ENCODE measurements at regions not wholly inside any gene's neighbourhood (a gene's known extent, or its start where the extent isn't known, plus 50 kb on each side); places are given as distances from the start of the nearest gene placed in this dataset.

DNA sequence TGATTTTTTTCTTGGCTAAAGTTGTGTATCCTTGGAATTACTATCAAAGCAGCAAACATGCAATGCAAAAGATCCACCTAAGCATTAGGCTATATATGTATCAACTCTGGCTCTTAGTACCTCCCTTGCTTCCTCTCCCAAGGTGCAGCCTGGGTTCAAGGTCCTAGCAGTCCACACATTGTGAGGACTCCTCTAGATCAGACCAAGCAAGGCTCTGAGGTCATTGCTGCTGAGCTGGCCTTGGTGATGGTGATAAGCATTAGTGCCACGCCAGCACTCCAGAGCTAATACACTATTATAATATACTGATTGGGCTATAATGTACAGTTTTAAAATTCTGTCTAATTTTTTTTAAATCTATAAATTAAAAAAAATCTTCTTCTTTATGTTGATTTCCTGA is 196.9 kb upstream of the BTG1 start:
- Histone ChIP-seq H3K36me3 (ENCODE audit: control insufficient read depth in 1 of 2, insufficient read depth in 2 of 2, low read depth in 1 of 2, low read length in 2 of 2) (no peaks in the 10 kb centered on the region), H2AFZ (ENCODE audit: low read depth, low read length) (no peak overlapping the region)

DNA sequence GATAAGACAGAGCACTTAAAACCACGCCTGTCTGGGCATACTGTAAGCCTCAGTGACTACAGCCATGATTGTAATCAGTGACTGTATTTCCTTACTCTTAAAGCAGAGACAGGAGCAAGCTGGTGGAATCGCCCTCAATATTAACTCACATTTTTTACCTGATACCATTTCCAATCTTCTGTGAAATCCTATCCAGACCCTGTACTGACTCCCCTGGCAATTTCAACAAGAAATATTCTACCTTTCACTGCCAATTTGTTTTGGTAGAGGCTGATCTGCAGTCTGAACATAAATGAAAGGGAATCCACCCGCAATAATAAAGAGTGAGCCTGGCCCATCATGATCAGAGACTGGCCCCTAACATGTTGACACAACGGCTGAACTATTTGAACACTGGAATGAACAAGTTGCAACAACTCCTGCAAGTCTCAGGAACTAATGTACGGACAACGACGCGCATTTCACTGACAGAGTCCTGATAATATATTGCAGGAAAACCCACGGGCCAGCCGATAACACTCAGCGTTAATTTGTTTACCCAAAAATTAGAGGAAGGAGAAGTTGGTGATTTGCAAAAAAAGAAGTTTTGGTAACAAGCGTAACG is 195.5 kb upstream of the BTG1 start:
- H2BK12ac ChIP-seq (ENCODE audit: low read length in 2 of 2) = no peak overlapping the region
- WGBS = 74% methylated on average over 11 of the region's 13 CpGs
- peak; percentile 33 for DNase-seq
- no peaks in the 10 kb centered on the region for H3K36me3 ChIP-seq (ENCODE audit: control insufficient read depth in 1 of 2, insufficient read depth in 2 of 2, low read depth in 1 of 2, low read length in 2 of 2)
- H2BK15ac ChIP-seq (ENCODE audit: low read depth, poor library complexity, severe bottlenecking) = no peak overlapping the region
- H3K4me1 ChIP-seq (ENCODE audit: control insufficient read depth, insufficient read depth, low read depth, low read length) = no peaks in the 10 kb centered on the region
- H2AFZ ChIP-seq (ENCODE audit: low read depth, low read length) = no peak overlapping the region
- H3K4ac ChIP-seq (ENCODE audit: low read depth in 1 of 2, low read length in 2 of 2) = no peak overlapping the region
- no peaks in the 10 kb centered on the region for H3K79me1 ChIP-seq (replicated peaks; ENCODE audit: low read length, poor library complexity, severe bottlenecking)
- H3K9me3 ChIP-seq (ENCODE audit: control insufficient read depth, low read length) = no peaks in the 10 kb centered on the region
- H2AK5ac ChIP-seq (ENCODE audit: low read length, severe bottlenecking) = no peak overlapping the region
- H3K27ac ChIP-seq (ENCODE audit: low read length, poor library complexity, severe bottlenecking) = no peak overlapping the region
- no peak overlapping the region for H4K91ac ChIP-seq (ENCODE audit: low read length)
- no peak overlapping the region for H3K4me2 ChIP-seq (ENCODE audit: low read length, poor library complexity, severe bottlenecking)
- peak overlapping the region; percentile 49 for H4K8ac ChIP-seq (ENCODE audit: low read length)
- H3K14ac ChIP-seq (ENCODE audit: low read length in 2 of 2) = no peak overlapping the region
- H3K23ac ChIP-seq (ENCODE audit: low read length in 2 of 2) = no peak overlapping the region
- H3K18ac ChIP-seq (ENCODE audit: low read depth in 1 of 2, low read length in 2 of 2) = peak overlapping the region; percentile 21 to 62
- H2BK5ac ChIP-seq (ENCODE audit: low read depth, low read length, poor library complexity, severe bottlenecking) = no peak overlapping the region
- H3K9ac ChIP-seq (ENCODE audit: low read length) = no peak overlapping the region
- peak overlapping the region; percentile 49 for H2BK120ac ChIP-seq (ENCODE audit: low read depth, low read length)
- no peaks in the 10 kb centered on the region for H3K27me3 ChIP-seq (ENCODE audit: control insufficient read depth in 1 of 2, insufficient read depth in 1 of 2, low read length in 2 of 2)
- no peak overlapping the region for H3K4me3 ChIP-seq (ENCODE audit: insufficient read depth in 1 of 2, low read depth in 1 of 2, low read length in 2 of 2)

More for the DNA sequence above, 196.9 kb upstream of the BTG1 start:
- no peak overlapping the region for H2BK12ac ChIP-seq (ENCODE audit: low read length in 2 of 2)
- peak overlapping the region; percentile 61 for H4K91ac ChIP-seq (ENCODE audit: low read length)
- H2BK5ac ChIP-seq (ENCODE audit: low read depth, low read length, poor library complexity, severe bottlenecking) = no peak overlapping the region
- no peak overlapping the region for H2BK120ac ChIP-seq (ENCODE audit: low read depth, low read length)
- no peak overlapping the region for H4K8ac ChIP-seq (ENCODE audit: low read length)
- no CpG with 5 or more reads among the region's 1 CpG for WGBS
- no peak overlapping the region for H2AK5ac ChIP-seq (ENCODE audit: low read length, severe bottlenecking)
- DNase-seq = no peak
- no peak overlapping the region for H3K23ac ChIP-seq (ENCODE audit: low read length in 2 of 2)
- H3K27ac ChIP-seq (ENCODE audit: low read length, poor library complexity, severe bottlenecking) = no peak overlapping the region
- H3K4me3 ChIP-seq (ENCODE audit: insufficient read depth in 1 of 2, low read depth in 1 of 2, low read length in 2 of 2) = no peak overlapping the region
- no peaks in the 10 kb centered on the region for H3K4me1 ChIP-seq (ENCODE audit: control insufficient read depth, insufficient read depth, low read depth, low read length)
- H3K27me3 ChIP-seq (ENCODE audit: control insufficient read depth in 1 of 2, insufficient read depth in 1 of 2, low read length in 2 of 2) = no peaks in the 10 kb centered on the region
- peak overlapping the region in 1 of 2 experiments; percentile 52 for H3K18ac ChIP-seq (ENCODE audit: low read depth in 1 of 2, low read length in 2 of 2)
- no peak overlapping the region for H3K4me2 ChIP-seq (ENCODE audit: low read length, poor library complexity, severe bottlenecking)
- H3K9me3 ChIP-seq (ENCODE audit: control insufficient read depth, low read length) = no peaks in the 10 kb centered on the region
- H2BK15ac ChIP-seq (ENCODE audit: low read depth, poor library complexity, severe bottlenecking) = no peak overlapping the region
- H3K4ac ChIP-seq (ENCODE audit: low read depth in 1 of 2, low read length in 2 of 2) = no peak overlapping the region
- H3K14ac ChIP-seq (ENCODE audit: low read length in 2 of 2) = no peak overlapping the region
- no peak overlapping the region for H3K9ac ChIP-seq (ENCODE audit: low read length)
- H3K79me1 ChIP-seq (replicated peaks; ENCODE audit: low read length, poor library complexity, severe bottlenecking) = no peaks in the 10 kb centered on the region

DNA sequence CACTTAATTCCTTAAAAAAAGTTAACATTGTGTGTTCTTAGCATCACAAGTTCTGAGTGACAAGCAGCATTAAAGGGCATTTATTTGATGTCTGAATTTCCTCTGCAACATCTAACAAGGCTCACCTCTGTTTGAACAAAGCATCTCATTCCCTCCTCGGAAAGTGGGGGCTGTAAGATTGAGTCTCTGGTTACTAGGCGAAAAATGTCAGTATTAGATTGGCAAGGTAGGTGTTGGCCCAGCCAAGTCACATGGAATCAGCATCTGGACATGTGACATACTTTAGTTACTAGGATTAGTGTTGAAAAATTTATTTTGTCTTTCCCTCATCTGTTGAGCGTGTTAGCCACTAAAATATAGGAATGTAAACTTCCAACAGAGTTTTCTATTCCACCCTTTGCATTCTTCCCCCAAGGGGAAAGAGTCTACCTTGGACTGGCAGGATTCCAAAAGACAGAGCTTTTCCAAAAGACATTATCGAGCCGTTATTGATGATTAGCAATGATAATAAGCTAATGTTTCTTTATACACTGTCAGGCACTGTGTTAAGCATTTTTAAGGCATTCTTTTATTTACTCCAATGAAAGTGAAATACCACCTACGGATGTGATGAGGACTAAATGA is 194.9 kb upstream of the BTG1 start:
- Histone ChIP-seq H2BK5ac (ENCODE audit: low read depth, low read length, poor library complexity, severe bottlenecking) (no peak overlapping the region), H3K23ac (ENCODE audit: low read length in 2 of 2) (no peak overlapping the region), H2BK12ac (ENCODE audit: low read length in 2 of 2) (no peak overlapping the region), H3K27ac (ENCODE audit: low read length, poor library complexity, severe bottlenecking) (no peak overlapping the region), H3K18ac (ENCODE audit: low read depth in 1 of 2, low read length in 2 of 2) (no peak overlapping the region), H3K36me3 (ENCODE audit: control insufficient read depth in 1 of 2, insufficient read depth in 2 of 2, low read depth in 1 of 2, low read length in 2 of 2) (no peaks in the 10 kb centered on the region), H2BK15ac (ENCODE audit: low read depth, poor library complexity, severe bottlenecking) (no peak overlapping the region), H3K9ac (ENCODE audit: low read length) (no peak overlapping the region), H3K4me3 (ENCODE audit: insufficient read depth in 1 of 2, low read depth in 1 of 2, low read length in 2 of 2) (no peak overlapping the region), H3K4me2 (ENCODE audit: low read length, poor library complexity, severe bottlenecking) (no peak overlapping the region), H4K8ac (ENCODE audit: low read length) (no peak overlapping the region), H3K9me3 (ENCODE audit: control insufficient read depth, low read length) (no peaks in the 10 kb centered on the region), H2AK5ac (ENCODE audit: low read length, severe bottlenecking) (no peak overlapping the region), H2AFZ (ENCODE audit: low read depth, low read length) (no peak overlapping the region), H3K79me1 (replicated peaks; ENCODE audit: low read length, poor library complexity, severe bottlenecking) (no peaks in the 10 kb centered on the region), H2BK120ac (ENCODE audit: low read depth, low read length) (no peak overlapping the region), H3K4me1 (ENCODE audit: control insufficient read depth, insufficient read depth, low read depth, low read length) (no peaks in the 10 kb centered on the region), H3K4ac (ENCODE audit: low read depth in 1 of 2, low read length in 2 of 2) (no peak overlapping the region), H4K91ac (ENCODE audit: low read length) (no peak overlapping the region), H3K14ac (ENCODE audit: low read length in 2 of 2) (no peak overlapping the region), H3K27me3 (ENCODE audit: control insufficient read depth in 1 of 2, insufficient read depth in 1 of 2, low read length in 2 of 2) (no peaks in the 10 kb centered on the region)
- WGBS = 81% methylated on average over 4 of the region's 6 CpGs
- no peak for DNase-seq

DNA sequence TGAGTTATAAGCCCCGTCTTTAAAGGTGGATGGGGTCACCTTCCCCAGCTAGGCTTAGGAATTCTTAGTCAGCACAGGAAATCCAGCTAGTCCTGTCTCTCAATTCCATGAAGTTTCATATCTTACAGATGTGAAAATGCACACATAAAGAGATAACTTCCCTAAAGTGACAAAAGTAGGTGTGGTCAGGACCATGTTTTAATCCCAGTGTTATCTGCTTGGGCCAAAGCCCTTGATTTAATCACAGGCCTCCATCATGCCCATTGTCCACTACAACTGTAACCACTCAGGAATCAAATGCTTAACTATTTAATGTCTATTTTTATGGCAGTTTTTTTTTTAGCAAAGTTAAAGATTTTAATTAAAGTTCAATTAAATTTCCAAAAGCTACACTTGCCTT is 194.4 kb upstream of the BTG1 start:
- Histone ChIP-seq H2BK5ac (ENCODE audit: low read depth, low read length, poor library complexity, severe bottlenecking) (no peak overlapping the region), H2BK12ac (ENCODE audit: low read length in 2 of 2) (no peak overlapping the region), H2BK120ac (ENCODE audit: low read depth, low read length) (no peak overlapping the region), H2AFZ (ENCODE audit: low read depth, low read length) (no peak overlapping the region), H2AK5ac (ENCODE audit: low read length, severe bottlenecking) (no peak overlapping the region), H3K4me3 (ENCODE audit: insufficient read depth in 1 of 2, low read depth in 1 of 2, low read length in 2 of 2) (no peak overlapping the region), H3K9me3 (ENCODE audit: control insufficient read depth, low read length) (no peaks in the 10 kb centered on the region), H3K79me1 (replicated peaks; ENCODE audit: low read length, poor library complexity, severe bottlenecking) (no peaks in the 10 kb centered on the region), H3K23ac (ENCODE audit: low read length in 2 of 2) (no peak overlapping the region), H3K9ac (ENCODE audit: low read length) (no peak overlapping the region), H4K8ac (ENCODE audit: low read length) (no peak overlapping the region), H4K91ac (ENCODE audit: low read length) (no peak overlapping the region), H3K4me1 (ENCODE audit: control insufficient read depth, insufficient read depth, low read depth, low read length) (no peaks in the 10 kb centered on the region), H3K4ac (ENCODE audit: low read depth in 1 of 2, low read length in 2 of 2) (no peak overlapping the region), H3K27me3 (ENCODE audit: control insufficient read depth in 1 of 2, insufficient read depth in 1 of 2, low read length in 2 of 2) (no peaks in the 10 kb centered on the region), H3K4me2 (ENCODE audit: low read length, poor library complexity, severe bottlenecking) (no peak overlapping the region), H2BK15ac (ENCODE audit: low read depth, poor library complexity, severe bottlenecking) (no peak overlapping the region), H3K27ac (ENCODE audit: low read length, poor library complexity, severe bottlenecking) (no peak overlapping the region), H3K14ac (ENCODE audit: low read length in 2 of 2) (no peak overlapping the region), H3K36me3 (ENCODE audit: control insufficient read depth in 1 of 2, insufficient read depth in 2 of 2, low read depth in 1 of 2, low read length in 2 of 2) (no peaks in the 10 kb centered on the region), H3K18ac (ENCODE audit: low read depth in 1 of 2, low read length in 2 of 2) (no peak overlapping the region)
- DNase-seq = no peak
- 100% methylated on average over 1 of the region's 1 CpG for WGBS

Measured in mesenchymal stem cell (in vitro differentiated cells and primary cell).